ENCODE measurements at regions not wholly inside any gene's neighbourhood (a gene's known extent, or its start where the extent isn't known, plus 50 kb on each side); places are given as distances from the start of the nearest gene placed in this dataset.

GRCh38 chr2:150697596-150697995, 210.1 kb upstream of the RND3 start:
- Histone ChIP-seq H3K4me1 (ENCODE audit: control insufficient read depth in 1 of 2, insufficient read depth in 2 of 2, low read length in 2 of 2) (no peaks in the 10 kb centered on the region), H3K27me3 (ENCODE audit: insufficient read depth, low read length) (no peaks in the 10 kb centered on the region), H3K36me3 (ENCODE audit: control insufficient read depth in 1 of 2, insufficient read depth in 2 of 2, low read length in 2 of 2) (no peaks in the 10 kb centered on the region), H4K20me1 (ENCODE audit: insufficient read depth) (no peaks in the 10 kb centered on the region), H2AFZ (ENCODE audit: low read depth, low read length, poor library complexity, severe bottlenecking) (no peak overlapping the region), H3K9me2 (ENCODE audit: insufficient read depth) (no peaks in the 10 kb centered on the region), H3K27ac (ENCODE audit: low read depth, low read length) (no peak overlapping the region), H3K4me2 (ENCODE audit: low read length) (no peak overlapping the region), H3K9me3 (ENCODE audit: control insufficient read depth in 1 of 2, insufficient read depth in 1 of 2, low read depth in 1 of 2, low read length in 2 of 2) (no peaks in the 10 kb centered on the region), H3K4me3 (replicated peaks in 1 of 2; ENCODE audit: low read depth in 1 of 2, low read length in 2 of 2) (no peak overlapping the region), H3K9ac (ENCODE audit: low read length) (no peak overlapping the region), H3K79me2 (ENCODE audit: insufficient read depth, low read length) (no peaks in the 10 kb centered on the region)
- RAD21 ChIA-PET (ENCODE audit: low non-redundant PET in 1 of 2, low total read pairs in 2 of 2, uncharacterized antibody in 2 of 2, unreplicated experiment in 2 of 2) = no interaction called here
- BruUV-seq (replicated peaks) = no TSS peak
- POLR2A ChIA-PET = no interaction called here
- TF ChIP-seq RAD21 (IDR thresholded peaks at IDR 0.05; ENCODE audit: low read depth) (no peak), CBX3 (IDR thresholded peaks at IDR 0.05; ENCODE audit: low read depth) (no peak), JUND (IDR thresholded peaks at IDR 0.05) (no peak), ELF1 (IDR thresholded peaks at IDR 0.05; ENCODE audit: borderline replicate concordance, low read depth) (no peak), TCF7L2 (IDR thresholded peaks at IDR 0.05; ENCODE audit: borderline replicate concordance, extremely low read depth, insufficient read depth, insufficient read length) (no peak), ZNF274 (IDR thresholded peaks at IDR 0.05; ENCODE audit: low read depth, low read length) (no peak), SP1 (IDR thresholded peaks at IDR 0.05; ENCODE audit: low read depth) (no peak), EZH2 (IDR thresholded peaks at IDR 0.05) (no peak), SIN3A (IDR thresholded peaks at IDR 0.05; ENCODE audit: low read depth) (no peak), YY1 (IDR thresholded peaks at IDR 0.05; ENCODE audit: extremely low read depth, insufficient replicate concordance, low read depth, low read length) (no peak)
- CTCF ChIA-PET = no interaction called here
- DNase-seq (ENCODE audit: low read depth, low spot score) (no peak), ATAC-seq (no peak)
- intact Hi-C loops (cut with micrococcal nuclease) = no loop called here

- POLR2A ChIA-PET = no interaction called here
Observed at GRCh38 chr2:150695451-150696135, 208.1 kb upstream of the RND3 start.

More at GRCh38 chr2:150695451-150696135, 208.1 kb upstream of the RND3 start:
- Histone ChIP-seq H2AFZ (ENCODE audit: low read depth, low read length, poor library complexity, severe bottlenecking) (no peak overlapping the region), H3K4me1 (ENCODE audit: control insufficient read depth in 1 of 2, insufficient read depth in 2 of 2, low read length in 2 of 2) (no peaks in the 10 kb centered on the region), H4K20me1 (ENCODE audit: insufficient read depth) (no peaks in the 10 kb centered on the region), H3K27me3 (ENCODE audit: insufficient read depth, low read length) (no peaks in the 10 kb centered on the region), H3K79me2 (ENCODE audit: insufficient read depth, low read length) (no peaks in the 10 kb centered on the region), H3K27ac (ENCODE audit: low read depth, low read length) (no peak overlapping the region), H3K9me2 (ENCODE audit: insufficient read depth) (no peaks in the 10 kb centered on the region), H3K4me3 (replicated peaks in 1 of 2; ENCODE audit: low read depth in 1 of 2, low read length in 2 of 2) (no peak overlapping the region), H3K9ac (ENCODE audit: low read length) (no peak overlapping the region), H3K4me2 (ENCODE audit: low read length) (no peak overlapping the region), H3K36me3 (ENCODE audit: control insufficient read depth in 1 of 2, insufficient read depth in 2 of 2, low read length in 2 of 2) (no peaks in the 10 kb centered on the region), H3K9me3 (ENCODE audit: control insufficient read depth in 1 of 2, insufficient read depth in 1 of 2, low read depth in 1 of 2, low read length in 2 of 2) (no peaks in the 10 kb centered on the region)
- ATAC-seq (no peak), DNase-seq (ENCODE audit: low read depth, low spot score) (no peak)
- BruUV-seq (replicated peaks) = no TSS peak
- ChIA-PET CTCF (no interaction called here), RAD21 (ENCODE audit: low non-redundant PET in 1 of 2, low total read pairs in 2 of 2, uncharacterized antibody in 2 of 2, unreplicated experiment in 2 of 2) (no interaction called here)
- TF ChIP-seq CBX3 (IDR thresholded peaks at IDR 0.05; ENCODE audit: low read depth) = no peak
- TF ChIP-seq ZNF274 (IDR thresholded peaks at IDR 0.05; ENCODE audit: low read depth, low read length) = no peak
- TF ChIP-seq TCF7L2 (IDR thresholded peaks at IDR 0.05; ENCODE audit: borderline replicate concordance, extremely low read depth, insufficient read depth, insufficient read length) = no peak
- TF ChIP-seq EZH2phosphoT487 (IDR thresholded peaks at IDR 0.05; ENCODE audit: borderline replicate concordance) = no peak
- no peak for TF ChIP-seq ZBTB33 (IDR thresholded peaks at IDR 0.05; ENCODE audit: extremely low read depth, insufficient replicate concordance, low read length)
- no peak for TF ChIP-seq EZH2 (IDR thresholded peaks at IDR 0.05)
- intact Hi-C loops (cut with micrococcal nuclease) = no loop called here
